Left forelimb (tissue), 1 donor: ENCODE measurements at regions not wholly inside any gene's neighbourhood (a gene's known extent, or its start where the extent isn't known, plus 50 kb on each side); places are given as distances from the start of the nearest gene placed in this dataset.

Experiments used
- DNase-seq: peaks from one replicate; pipeline ENCODE4 v3.0.0-alpha.2; 2018; ENCODE audit warnings: low spot score

- no peak for DNase-seq
These were observed 118.9 kb upstream of the SSTR4 start for GRCh38 chr20:22916021-22916842.

- no peak for DNase-seq
These were observed 116.7 kb upstream of the SSTR4 start for GRCh38 chr20:22918286-22918983.

- DNase-seq = no peak
These were observed 114.2 kb upstream of the SSTR4 start for GRCh38 chr20:22920898-22921297.

- DNase-seq = no peak
These were observed 113.3 kb upstream of the SSTR4 start for GRCh38 chr20:22921595-22922421.

- DNase-seq = no peak
These were observed 112.1 kb upstream of the SSTR4 start for GRCh38 chr20:22922987-22923386.

- DNase-seq = no peak
These were observed 110.9 kb upstream of the SSTR4 start for GRCh38 chr20:22924046-22924737.

GRCh38 chr20:22924949-22925612, 110.0 kb upstream of the SSTR4 start:
- DNase-seq = no peak

GRCh38 chr20:22925613-22925983, 109.5 kb upstream of the SSTR4 start:
- no peak for DNase-seq

GRCh38 chr20:22927537-22927936, 107.6 kb upstream of the SSTR4 start:
- no peak for DNase-seq

GRCh38 chr20:22928679-22929078, 106.4 kb upstream of the SSTR4 start:
- no peak for DNase-seq

- DNase-seq = no peak
These were observed 105.5 kb upstream of the SSTR4 start for GRCh38 chr20:22929661-22930060.

GRCh38 chr20:22931653-22932608, 103.2 kb upstream of the SSTR4 start:
- no peak for DNase-seq

GRCh38 chr20:22939181-22939580, 95.9 kb upstream of the SSTR4 start:
- no peak for DNase-seq

GRCh38 chr20:22940350-22940749, 94.8 kb upstream of the SSTR4 start:
- no peak for DNase-seq

- no peak for DNase-seq
These were observed 93.6 kb upstream of the SSTR4 start for GRCh38 chr20:22941550-22941949.

GRCh38 chr20:22942742-22943141, 92.4 kb upstream of the SSTR4 start:
- DNase-seq = no peak

GRCh38 chr20:22944062-22944461, 91.0 kb upstream of the SSTR4 start:
- DNase-seq = no peak

- DNase-seq = no peak
These were observed 90.2 kb upstream of the SSTR4 start for GRCh38 chr20:22944936-22945335.

- DNase-seq = no peak
These were observed 88.5 kb upstream of the SSTR4 start for GRCh38 chr20:22946596-22946995.
